K562 (cell line): ENCODE measurements at regions not wholly inside any gene's neighbourhood (a gene's known extent, or its start where the extent isn't known, plus 50 kb on each side); places are given as distances from the start of the nearest gene placed in this dataset.

ENCODE experiments used
- CBFB ChIP-seq: sonication (generic); formaldehyde crosslinking; IDR thresholded peaks from 2 replicates; pipeline ENCODE4 v1.4.0; 2020; ENCODE audit warnings: mild to moderate bottlenecking, missing genetic modification reagents
- MBD2 ChIP-seq: sonication (generic); IDR thresholded peaks from 2 replicates; pipeline ENCODE4 v1.6.1; 2016; ENCODE audit warnings: low read depth, borderline replicate concordance
- PATZ1 ChIP-seq: fragments of 250-450 bp; sonication (Bioruptor Pico); IDR thresholded peaks from 2 replicates; pipeline ENCODE4 v1.5.0; 2020; ENCODE audit warnings: mild to moderate bottlenecking, borderline replicate concordance
- ZFX ChIP-seq: sonication (generic); formaldehyde crosslinking; IDR thresholded peaks from 2 replicates; pipeline ENCODE4 v1.8.0; 2022; ENCODE audit warnings: mild to moderate bottlenecking, missing genetic modification reagents, moderate library complexity
- ZZZ3 ChIP-seq: fragments of 450-650 bp; IDR thresholded peaks from 2 replicates; pipeline ENCODE4 v1.6.1; 2016; ENCODE audit warnings: antibody characterized with exemption, mild to moderate bottlenecking, moderate library complexity
- TF ChIP-seq, protein P1 (sequence below), 3 experiments: fragments of 200-800 bp in 1 of 3; fragments of 250-450 bp in 1 of 3; fragments of 450-650 bp in 1 of 3; sonication (Bioruptor Pico) in 1 of 3; sonication (Bioruptor generic) in 1 of 3; formaldehyde crosslinking in 1 of 3; IDR thresholded peaks; 2 replicates each; pipeline versions ENCODE4 v1.6.1 to v1.8.0; 2016 to 2022; ENCODE audit warnings: mild to moderate bottlenecking in 2 of 3, missing genetic modification characterization in 2 of 3, missing compliant biosample characterization in 1 of 3, moderate library complexity in 1 of 3

- TF ChIP-seq, protein P1, sequence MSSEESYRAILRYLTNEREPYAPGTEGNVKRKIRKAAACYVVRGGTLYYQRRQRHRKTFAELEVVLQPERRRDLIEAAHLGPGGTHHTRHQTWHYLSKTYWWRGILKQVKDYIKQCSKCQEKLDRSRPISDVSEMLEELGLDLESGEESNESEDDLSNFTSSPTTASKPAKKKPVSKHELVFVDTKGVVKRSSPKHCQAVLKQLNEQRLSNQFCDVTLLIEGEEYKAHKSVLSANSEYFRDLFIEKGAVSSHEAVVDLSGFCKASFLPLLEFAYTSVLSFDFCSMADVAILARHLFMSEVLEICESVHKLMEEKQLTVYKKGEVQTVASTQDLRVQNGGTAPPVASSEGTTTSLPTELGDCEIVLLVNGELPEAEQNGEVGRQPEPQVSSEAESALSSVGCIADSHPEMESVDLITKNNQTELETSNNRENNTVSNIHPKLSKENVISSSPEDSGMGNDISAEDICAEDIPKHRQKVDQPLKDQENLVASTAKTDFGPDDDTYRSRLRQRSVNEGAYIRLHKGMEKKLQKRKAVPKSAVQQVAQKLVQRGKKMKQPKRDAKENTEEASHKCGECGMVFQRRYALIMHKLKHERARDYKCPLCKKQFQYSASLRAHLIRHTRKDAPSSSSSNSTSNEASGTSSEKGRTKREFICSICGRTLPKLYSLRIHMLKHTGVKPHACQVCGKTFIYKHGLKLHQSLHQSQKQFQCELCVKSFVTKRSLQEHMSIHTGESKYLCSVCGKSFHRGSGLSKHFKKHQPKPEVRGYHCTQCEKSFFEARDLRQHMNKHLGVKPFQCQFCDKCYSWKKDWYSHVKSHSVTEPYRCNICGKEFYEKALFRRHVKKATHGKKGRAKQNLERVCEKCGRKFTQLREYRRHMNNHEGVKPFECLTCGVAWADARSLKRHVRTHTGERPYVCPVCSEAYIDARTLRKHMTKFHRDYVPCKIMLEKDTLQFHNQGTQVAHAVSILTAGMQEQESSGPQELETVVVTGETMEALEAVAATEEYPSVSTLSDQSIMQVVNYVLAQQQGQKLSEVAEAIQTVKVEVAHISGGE (CRISPR knock-in tag; IDR thresholded peaks at IDR 0.05) = no peak
- TF ChIP-seq MBD2 = no peak
- no peak for TF ChIP-seq ZZZ3
- TF ChIP-seq PATZ1 (CRISPR knock-in tag) = no peak
- TF ChIP-seq CBFB = no peak
- TF ChIP-seq ZFX (CRISPR knock-in tag) = no peak
Measured at GRCh38 chr21:14313300-14313699, 69.6 kb downstream of the HSPA13 start.
